Ectodermal cell (in vitro differentiated cells): ENCODE measurements at regions not wholly inside any gene's neighbourhood (a gene's known extent, or its start where the extent isn't known, plus 50 kb on each side); places are given as distances from the start of the nearest gene placed in this dataset.

Experiments used
- H3K27ac ChIP-seq: 2 replicates; pipeline ENCODE4 v1.7.0; 2013; ENCODE audit warnings: mild to moderate bottlenecking, low read depth, low read length; ENCODE audit not compliant: insufficient read depth, poor library complexity, severe bottlenecking
- H3K27me3 ChIP-seq: 2 replicates; pipeline ENCODE4 v1.7.0; 2013; ENCODE audit warnings: mild to moderate bottlenecking, low read length; ENCODE audit not compliant: insufficient read depth, control insufficient read depth, poor library complexity, severe bottlenecking
- H3K36me3 ChIP-seq: one replicate; pipeline ENCODE4 v1.7.0; 2013; ENCODE audit warnings: low read length; ENCODE audit not compliant: control insufficient read depth, insufficient read depth
- H3K4me1 ChIP-seq: one replicate; pipeline ENCODE4 v1.7.0; 2013; ENCODE audit warnings: low read length; ENCODE audit not compliant: control insufficient read depth, insufficient read depth
- H3K4me3 ChIP-seq: 2 replicates; pipeline ENCODE4 v1.7.0; 2013; ENCODE audit warnings: low read depth, low read length, control low read depth; ENCODE audit not compliant: insufficient read depth
- H3K9me3 ChIP-seq: 2 replicates; pipeline ENCODE4 v1.7.0; 2013; ENCODE audit warnings: mild to moderate bottlenecking, low read length, moderate library complexity; ENCODE audit not compliant: control insufficient read depth
- WGBS, 2 experiments: methylation state at CpG; one replicate each; pipeline ENCODE4 v1.1.7; 2013; ENCODE audit warnings: missing lambda C conversion rate in 2 of 2; 5-methylcytosine and 5-hydroxymethylcytosine counted together

DNA sequence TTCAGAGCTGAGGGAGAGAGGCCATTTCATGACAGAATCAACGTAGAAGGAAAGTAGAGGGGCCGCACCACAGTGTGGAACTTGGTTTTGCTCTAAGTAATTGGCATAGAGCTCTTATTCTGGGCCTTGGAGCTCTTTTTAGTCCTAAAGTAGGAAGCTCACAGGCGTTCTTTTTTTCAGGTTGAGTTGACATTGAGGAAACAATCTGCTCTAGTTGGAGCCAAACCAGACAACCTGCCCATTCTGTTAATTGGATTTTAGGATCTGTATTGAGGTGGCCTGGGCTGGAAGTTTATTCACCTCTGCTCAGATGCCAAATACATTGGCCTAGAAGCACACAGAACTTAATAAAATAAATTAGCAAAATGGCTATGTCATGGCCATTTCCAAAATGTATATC, 1093.9 kb downstream of the ADGRL2 start:
- Histone ChIP-seq H3K4me1 (no peaks in the 10 kb centered on the region), H3K36me3 (no peaks in the 10 kb centered on the region), H3K27me3 (no peaks in the 10 kb centered on the region), H3K9me3 (no peaks in the 10 kb centered on the region), H3K27ac (no peak overlapping the region), H3K4me3 (no peak overlapping the region)
- 81 to 85% methylated on average over 3 of the region's 3 CpGs for WGBS, 2 experiments

- H3K4me3 ChIP-seq: no peak overlapping the region
- H3K27ac ChIP-seq: no peak overlapping the region
- no peaks in the 10 kb centered on the region for H3K36me3 ChIP-seq
- H3K9me3 ChIP-seq: no peaks in the 10 kb centered on the region
- no peaks in the 10 kb centered on the region for H3K27me3 ChIP-seq
- no peaks in the 10 kb centered on the region for H3K4me1 ChIP-seq
- 99 to 100% methylated on average over 4 to 5 of the region's 5 CpGs for WGBS, 2 experiments
Measured at GRCh38 chr1:82893712-82894470, 1093.2 kb downstream of the ADGRL2 start.

GRCh38 chr1:82880506-82880905, 1079.8 kb downstream of the ADGRL2 start:
- Histone ChIP-seq H3K4me1 (no peaks in the 10 kb centered on the region), H3K27ac (no peak overlapping the region), H3K36me3 (no peaks in the 10 kb centered on the region), H3K4me3 (no peak overlapping the region), H3K27me3 (no peaks in the 10 kb centered on the region), H3K9me3 (no peaks in the 10 kb centered on the region)
- WGBS, 2 experiments: 92 to 97% methylated on average over 3 of the region's 3 CpGs

DNA sequence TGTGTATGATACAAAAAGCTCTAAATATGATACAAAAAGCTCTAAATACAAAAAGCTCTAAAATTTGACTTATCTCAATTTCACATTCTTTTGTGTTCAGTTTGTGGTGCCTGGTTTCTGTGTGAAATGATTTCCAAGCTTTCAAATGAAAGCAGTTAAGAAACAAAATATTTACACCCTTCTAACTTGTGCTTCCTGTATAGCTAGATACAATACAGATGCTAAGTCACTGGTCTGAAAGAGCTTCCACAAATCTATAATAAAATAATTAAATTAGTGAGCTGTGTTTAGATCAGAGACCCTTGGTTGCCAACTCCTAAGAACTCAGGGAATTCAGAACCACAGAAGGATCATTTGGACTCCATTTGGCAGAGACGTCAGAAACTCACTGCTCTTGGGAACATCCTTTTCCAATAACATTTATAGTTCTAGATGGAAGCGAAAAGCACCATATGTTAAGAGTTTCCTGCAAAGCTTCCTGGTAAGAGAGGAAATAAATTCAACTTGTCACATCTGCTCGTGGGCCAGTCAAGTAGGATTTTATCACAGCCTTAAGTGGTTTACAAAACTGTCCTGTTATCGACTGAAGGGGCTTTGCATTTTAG, 1079.1 kb downstream of the ADGRL2 start:
- Histone ChIP-seq H3K27ac (no peak overlapping the region), H3K27me3 (no peaks in the 10 kb centered on the region), H3K4me3 (no peak overlapping the region), H3K36me3 (no peaks in the 10 kb centered on the region), H3K4me1 (no peaks in the 10 kb centered on the region), H3K9me3 (no peaks in the 10 kb centered on the region)
- 92 to 97% methylated on average over 3 to 4 of the region's 4 CpGs for WGBS, 2 experiments

DNA sequence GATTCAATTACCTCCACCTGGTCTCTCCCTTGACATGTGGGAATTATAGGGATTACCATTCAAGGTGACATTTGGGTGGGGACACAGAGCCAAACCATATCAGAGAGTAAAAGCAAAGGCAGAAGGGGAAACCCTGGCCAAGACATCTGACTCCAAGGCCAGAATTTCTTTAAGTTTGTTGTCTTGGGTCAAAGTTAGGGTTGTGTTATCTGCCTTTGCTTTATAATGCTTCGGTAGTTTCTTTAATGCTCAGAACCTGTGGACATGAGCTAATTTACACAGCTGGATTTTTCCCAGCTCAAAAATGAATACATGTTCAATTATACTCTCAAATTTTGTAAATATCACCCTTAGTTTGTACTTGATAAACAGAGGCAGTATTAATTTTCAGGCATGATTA, 1074.4 kb downstream of the ADGRL2 start:
- Histone ChIP-seq H3K9me3 (no peaks in the 10 kb centered on the region), H3K27me3 (no peaks in the 10 kb centered on the region), H3K4me1 (no peaks in the 10 kb centered on the region), H3K36me3 (no peaks in the 10 kb centered on the region), H3K4me3 (no peak overlapping the region), H3K27ac (no peak overlapping the region)
- 100% methylated on average over 1 of the region's 1 CpG; no CpG with 5 or more reads in 1 of the 2 experiments for WGBS, 2 experiments

GRCh38 chr1:82874041-82874440, 1073.3 kb downstream of the ADGRL2 start:
- no peak overlapping the region for H3K27ac ChIP-seq
- no peaks in the 10 kb centered on the region for H3K27me3 ChIP-seq
- no peaks in the 10 kb centered on the region for H3K36me3 ChIP-seq
- H3K4me3 ChIP-seq: no peak overlapping the region
- H3K4me1 ChIP-seq: no peaks in the 10 kb centered on the region
- no peaks in the 10 kb centered on the region for H3K9me3 ChIP-seq

DNA sequence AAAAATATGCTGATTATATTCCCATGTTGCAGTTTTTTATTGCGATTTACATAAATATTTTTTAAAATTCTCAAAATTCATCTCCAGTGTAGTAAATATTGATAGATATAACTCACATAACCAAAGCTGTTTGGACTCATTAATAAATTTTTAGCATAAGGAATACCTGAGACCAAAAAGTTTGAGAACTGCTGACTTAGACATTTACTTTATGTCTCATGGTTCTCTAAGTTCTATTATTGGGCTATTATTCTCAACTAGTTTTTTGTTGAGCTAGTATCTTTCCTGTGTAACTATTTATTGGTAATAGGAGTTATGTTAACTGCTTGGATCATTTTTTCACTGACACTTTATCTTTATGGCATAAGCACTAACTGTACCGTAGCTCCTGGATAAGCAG, 1069.6 kb downstream of the ADGRL2 start:
- 93 to 94% methylated on average over 1 of the region's 2 CpGs for WGBS, 2 experiments
- no peak overlapping the region for H3K27ac ChIP-seq
- no peaks in the 10 kb centered on the region for H3K36me3 ChIP-seq
- H3K4me3 ChIP-seq: no peak overlapping the region
- no peaks in the 10 kb centered on the region for H3K4me1 ChIP-seq
- H3K9me3 ChIP-seq: no peaks in the 10 kb centered on the region
- no peaks in the 10 kb centered on the region for H3K27me3 ChIP-seq

DNA sequence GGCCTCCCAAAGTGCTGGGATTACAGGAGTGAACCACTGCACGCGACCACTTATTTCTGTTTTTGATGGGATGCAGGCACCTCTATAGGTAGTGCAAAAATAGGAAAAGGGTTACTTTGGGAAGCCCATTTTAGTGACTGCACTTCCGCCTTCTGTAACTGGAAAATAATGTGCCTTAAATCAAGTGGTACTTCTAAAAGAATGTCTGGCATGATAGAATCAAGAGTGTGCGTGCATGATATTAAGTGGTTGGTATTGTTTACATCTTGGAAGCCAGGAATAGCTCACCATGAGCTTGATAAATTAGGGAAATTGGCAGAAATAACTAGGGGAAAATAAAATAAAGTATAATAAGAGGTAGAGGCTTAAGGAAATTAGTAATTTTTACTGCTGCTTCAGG, 1067.0 kb downstream of the ADGRL2 start:
- WGBS, 2 experiments: 93 to 94% methylated on average over 4 of the region's 4 CpGs
- Histone ChIP-seq H3K27ac (no peak overlapping the region), H3K36me3 (no peaks in the 10 kb centered on the region), H3K9me3 (no peaks in the 10 kb centered on the region), H3K27me3 (no peaks in the 10 kb centered on the region), H3K4me1 (no peaks in the 10 kb centered on the region), H3K4me3 (no peak overlapping the region)

GRCh38 chr1:82861749-82862148, 1061.0 kb downstream of the ADGRL2 start:
- Histone ChIP-seq H3K27me3 (no peaks in the 10 kb centered on the region), H3K4me1 (no peaks in the 10 kb centered on the region), H3K36me3 (no peaks in the 10 kb centered on the region), H3K27ac (no peak overlapping the region), H3K9me3 (no peaks in the 10 kb centered on the region), H3K4me3 (no peak overlapping the region)
- no CpG with 5 or more reads among the region's 2 CpGs for whole genome bisulfite sequencing, 2 experiments

GRCh38 chr1:82858031-82858430, 1057.3 kb downstream of the ADGRL2 start:
- no peaks in the 10 kb centered on the region for H3K4me1 ChIP-seq
- no peaks in the 10 kb centered on the region for H3K27me3 ChIP-seq
- WGBS, 2 experiments: 86 to 94% methylated on average over 4 of the region's 4 CpGs
- no peak overlapping the region for H3K27ac ChIP-seq
- no peaks in the 10 kb centered on the region for H3K36me3 ChIP-seq
- no peaks in the 10 kb centered on the region for H3K9me3 ChIP-seq
- H3K4me3 ChIP-seq: no peak overlapping the region
